ENCODE measurements at regions not wholly inside any gene's neighbourhood (a gene's known extent, or its start where the extent isn't known, plus 50 kb on each side); places are given as distances from the start of the nearest gene placed in this dataset.

DNA sequence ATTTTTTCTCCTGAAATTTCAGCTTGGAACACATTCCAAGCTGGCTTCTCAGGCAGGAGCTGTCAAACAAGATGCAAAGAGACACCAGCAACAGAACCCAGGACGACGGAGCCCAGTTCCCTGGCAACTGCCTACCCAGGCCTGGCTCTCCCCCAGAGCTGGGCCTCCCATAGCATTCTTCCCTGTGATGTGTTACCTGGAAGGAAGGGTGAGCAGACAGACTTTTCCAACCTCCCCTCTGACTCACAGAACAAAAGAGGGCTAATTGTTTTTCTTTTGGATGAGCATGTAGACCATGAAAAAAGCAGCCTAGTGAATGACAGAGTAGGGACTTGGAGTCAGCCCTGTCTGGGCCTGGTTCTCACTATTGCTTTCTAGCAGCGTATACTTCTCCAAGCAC, 55.3 kb upstream of the BMAL1 start:
- TF ChIP-seq, protein P1, sequence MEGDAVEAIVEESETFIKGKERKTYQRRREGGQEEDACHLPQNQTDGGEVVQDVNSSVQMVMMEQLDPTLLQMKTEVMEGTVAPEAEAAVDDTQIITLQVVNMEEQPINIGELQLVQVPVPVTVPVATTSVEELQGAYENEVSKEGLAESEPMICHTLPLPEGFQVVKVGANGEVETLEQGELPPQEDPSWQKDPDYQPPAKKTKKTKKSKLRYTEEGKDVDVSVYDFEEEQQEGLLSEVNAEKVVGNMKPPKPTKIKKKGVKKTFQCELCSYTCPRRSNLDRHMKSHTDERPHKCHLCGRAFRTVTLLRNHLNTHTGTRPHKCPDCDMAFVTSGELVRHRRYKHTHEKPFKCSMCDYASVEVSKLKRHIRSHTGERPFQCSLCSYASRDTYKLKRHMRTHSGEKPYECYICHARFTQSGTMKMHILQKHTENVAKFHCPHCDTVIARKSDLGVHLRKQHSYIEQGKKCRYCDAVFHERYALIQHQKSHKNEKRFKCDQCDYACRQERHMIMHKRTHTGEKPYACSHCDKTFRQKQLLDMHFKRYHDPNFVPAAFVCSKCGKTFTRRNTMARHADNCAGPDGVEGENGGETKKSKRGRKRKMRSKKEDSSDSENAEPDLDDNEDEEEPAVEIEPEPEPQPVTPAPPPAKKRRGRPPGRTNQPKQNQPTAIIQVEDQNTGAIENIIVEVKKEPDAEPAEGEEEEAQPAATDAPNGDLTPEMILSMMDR (IDR thresholded peaks at IDR 0.05) = no peak
- TF ChIP-seq POLR2A (IDR thresholded peaks at IDR 0.05) = no peak

Measured in thyroid gland (tissue), 4 donors.